T-cell (primary cell): ENCODE measurements at regions not wholly inside any gene's neighbourhood (a gene's known extent, or its start where the extent isn't known, plus 50 kb on each side); places are given as distances from the start of the nearest gene placed in this dataset.

Experiments
- ATAC-seq, 4 experiments: fragments of 200-7000 bp in 3 of 4; fragments of 150-1000 bp in 1 of 4; cut with Tn5 transposase; replicated peaks in 1 of 4; 1 replicate in 3 of 4; 2 replicates in 1 of 4; pipeline ENCODE4 v1.10.0; 2021; ENCODE audit warnings: moderate library complexity in 3 of 4, mild to moderate bottlenecking in 2 of 4, moderate number of reproducible peaks in 1 of 4
- CTCF ChIA-PET, 2 donors: fragments of 300-600 bp; sonication (Branson Sonifier 250); formaldehyde crosslinking; loops; one replicate each; lab custom pipeline; 2022; ENCODE audit warnings: antibody characterized with exemption in 2 of 2; lab: Charles Lee
- POLR2A ChIA-PET, 2 donors: fragments of 300-600 bp; sonication (Branson Sonifier 250); formaldehyde crosslinking; loops; one replicate each; lab custom pipeline; 2022; ENCODE audit warnings: antibody characterized with exemption in 2 of 2; lab: Charles Lee
- DNase-seq, 35 experiments: peaks; one replicate each; pipeline versions ENCODE4 v3.0.0 to v3.0.0-alpha.2; 2013 to 2023
- H3K27ac ChIP-seq: one replicate; pipeline ENCODE4 v1.5.1; 2013; ENCODE audit warnings: low read length
- H3K27me3 ChIP-seq, 2 experiments: replicated peaks in 1 of 2; 1 replicate in 1 of 2; 2 replicates in 1 of 2; pipeline versions ENCODE4 v1.6.1 to v1.7.0; 2013; ENCODE audit warnings: low read length in 1 of 2, mixed read lengths in 1 of 2; ENCODE audit not compliant: control insufficient read depth in 2 of 2, insufficient read depth in 2 of 2; ENCODE audit errors: extremely low read depth in 1 of 2
- H3K36me3 ChIP-seq, 2 donors: 1 replicate in 1 of 2; 2 replicates in 1 of 2; pipeline versions ENCODE4 v1.6.1 to v1.7.0; 2013; ENCODE audit warnings: low read length in 1 of 2; ENCODE audit not compliant: control insufficient read depth in 2 of 2, insufficient read depth in 1 of 2; ENCODE audit errors: extremely low read depth in 1 of 2
- H3K4me1 ChIP-seq, 2 experiments: 1 replicate in 1 of 2; 2 replicates in 1 of 2; pipeline versions ENCODE4 v1.6.1 to v1.7.0; 2013; ENCODE audit warnings: low read length in 2 of 2, mixed read lengths in 1 of 2; ENCODE audit not compliant: insufficient read depth in 2 of 2, control insufficient read depth in 1 of 2; ENCODE audit errors: extremely low read depth in 1 of 2
- H3K4me3 ChIP-seq, 2 donors: 1 replicate in 1 of 2; 2 replicates in 1 of 2; pipeline versions ENCODE4 v1.5.1 to v1.7.0; 2013; ENCODE audit warnings: mild to moderate bottlenecking in 2 of 2, low read length in 1 of 2, moderate library complexity in 1 of 2; ENCODE audit not compliant: control insufficient read depth in 1 of 2; ENCODE audit errors: extremely low read depth in 1 of 2
- H3K9me3 ChIP-seq: 2 replicates; pipeline ENCODE4 v1.7.0; 2013
- H3K27ac Mint-ChIP-seq, 2 donors: one replicate each; pipeline ENCODE4 v1.8.0; 2020 to 2021; ENCODE audit warnings: mild to moderate bottlenecking in 2 of 2, mixed read lengths in 2 of 2
- H3K27me3 Mint-ChIP-seq, 2 donors: one replicate each; pipeline ENCODE4 v1.8.0; 2021 to 2022; ENCODE audit warnings: mixed read lengths in 2 of 2
- H3K36me3 Mint-ChIP-seq: one replicate; pipeline ENCODE4 v1.8.0; 2021; ENCODE audit warnings: mixed read lengths
- H3K4me1 Mint-ChIP-seq, 3 donors: one replicate each; pipeline ENCODE4 v1.8.0; 2020 to 2022; ENCODE audit warnings: mixed read lengths in 3 of 3, mild to moderate bottlenecking in 1 of 3
- H3K4me3 Mint-ChIP-seq, 3 donors: one replicate each; pipeline ENCODE4 v1.8.0; 2020 to 2022; ENCODE audit warnings: mild to moderate bottlenecking in 3 of 3, mixed read lengths in 3 of 3, moderate library complexity in 3 of 3
- H3K9me3 Mint-ChIP-seq, 3 donors: one replicate each; pipeline ENCODE4 v1.8.0; 2020 to 2022; ENCODE audit warnings: mixed read lengths in 3 of 3
- WGBS: methylation state at CpG from one replicate; pipeline ENCODE4 v1.1.5; 2013; ENCODE audit warnings: missing lambda C conversion rate; ENCODE audit not compliant: insufficient coverage; 5-methylcytosine and 5-hydroxymethylcytosine counted together

- CTCF ChIA-PET = no interaction called here
- H3K9me3 ChIP-seq = no peaks in the 10 kb centered on the region
- H3K27me3 ChIP-seq = peaks cover 0 to 6% of the 10 kb centered on the region in 2 experiments
- no peak for DNase-seq
- no peak overlapping the region for H3K27ac ChIP-seq
- WGBS = 88% methylated on average over 4 of the region's 8 CpGs
- Mint-ChIP-seq H3K9me3 (no peaks in the 10 kb centered on the region), H3K27me3 (no peaks in the 10 kb centered on the region), H3K36me3 (no peaks in the 10 kb centered on the region), H3K4me1 (peaks cover 0 to 4% (median 2%) of the 10 kb centered on the region in 3 donors), H3K4me3 (no peak overlapping the region), H3K27ac (no peak overlapping the region)
- POLR2A ChIA-PET = no interaction called here
- H3K4me3 ChIP-seq = no peak overlapping the region
- no peak for ATAC-seq
- peaks cover 4 to 7% of the 10 kb centered on the region in 2 experiments for H3K4me1 ChIP-seq
- no peaks in the 10 kb centered on the region for H3K36me3 ChIP-seq
Measured at GRCh38 chr9:129399634-129399990, 221.3 kb downstream of the C9orf50 start.

- ATAC-seq (no peak), DNase-seq (no peak)
- Histone ChIP-seq H3K9me3 (no peaks in the 10 kb centered on the region), H3K36me3 (no peaks in the 10 kb centered on the region), H3K27ac (no peak overlapping the region), H3K27me3 (peaks cover 0 to 6% of the 10 kb centered on the region in 2 experiments), H3K4me3 (no peak overlapping the region), H3K4me1 (peaks cover 4 to 7% of the 10 kb centered on the region in 2 experiments)
- no peak overlapping the region for H3K4me3 Mint-ChIP-seq
- peaks cover 0 to 4% (median 2%) of the 10 kb centered on the region in 3 donors for H3K4me1 Mint-ChIP-seq
- H3K36me3 Mint-ChIP-seq = no peaks in the 10 kb centered on the region
- ChIA-PET POLR2A (no interaction called here), CTCF (no interaction called here)
- H3K27ac Mint-ChIP-seq = no peak overlapping the region
- WGBS = 82% methylated on average over 17 of the region's 21 CpGs
- no peaks in the 10 kb centered on the region for H3K9me3 Mint-ChIP-seq
- H3K27me3 Mint-ChIP-seq = no peaks in the 10 kb centered on the region
Measured at GRCh38 chr9:129398961-129399633, 221.0 kb upstream of the IER5L start.

GRCh38 chr9:129398101-129398960 is 220.3 kb upstream of the IER5L start:
- Histone ChIP-seq H3K27me3 (peaks cover 0 to 6% of the 10 kb centered on the region in 2 experiments), H3K4me3 (no peak overlapping the region), H3K36me3 (no peaks in the 10 kb centered on the region), H3K4me1 (peaks cover 4 to 7% of the 10 kb centered on the region in 2 experiments), H3K9me3 (no peaks in the 10 kb centered on the region), H3K27ac (no peak overlapping the region)
- Mint-ChIP-seq H3K36me3 (no peaks in the 10 kb centered on the region), H3K27me3 (no peaks in the 10 kb centered on the region), H3K9me3 (no peaks in the 10 kb centered on the region), H3K4me3 (no peak overlapping the region), H3K4me1 (peaks cover 0 to 4% (median 2%) of the 10 kb centered on the region in 3 donors), H3K27ac (no peak overlapping the region)
- DNase-seq = no peak
- CTCF ChIA-PET = no interaction called here
- no peak for ATAC-seq
- WGBS = 80% methylated on average over 20 of the region's 20 CpGs
- POLR2A ChIA-PET = no interaction called here

GRCh38 chr9:129397335-129397734 is 219.3 kb upstream of the IER5L start:
- no peaks in the 10 kb centered on the region for H3K27me3 Mint-ChIP-seq
- peaks cover 2% of the 10 kb centered on the region in 2 experiments for H3K4me1 ChIP-seq
- H3K4me3 ChIP-seq = no peak overlapping the region
- no peak overlapping the region for H3K4me3 Mint-ChIP-seq
- ChIA-PET POLR2A (no interaction called here), CTCF (interaction anchor here in 1 of 2 donors (0.6 kb wide), 1 partner anchor 11 kb away, joined by 4 read pairs; no protein-coding TSS in a partner anchor)
- WGBS = 89% methylated on average over 5 of the region's 6 CpGs
- H3K4me1 Mint-ChIP-seq = no peaks in the 10 kb centered on the region
- no peak overlapping the region for H3K27ac Mint-ChIP-seq
- H3K36me3 Mint-ChIP-seq = no peaks in the 10 kb centered on the region
- ATAC-seq (no peak), DNase-seq (no peak)
- H3K27ac ChIP-seq = no peak overlapping the region
- no peaks in the 10 kb centered on the region for H3K9me3 Mint-ChIP-seq
- H3K27me3 ChIP-seq = peaks cover 0 to 6% of the 10 kb centered on the region in 2 experiments
- H3K36me3 ChIP-seq = no peaks in the 10 kb centered on the region
- no peaks in the 10 kb centered on the region for H3K9me3 ChIP-seq

GRCh38 chr9:129396365-129396708 is 218.3 kb upstream of the IER5L start:
- Histone ChIP-seq H3K36me3 (no peaks in the 10 kb centered on the region), H3K27ac (no peak overlapping the region), H3K27me3 (peaks cover 0 to 6% of the 10 kb centered on the region in 2 experiments), H3K4me3 (no peak overlapping the region), H3K9me3 (no peaks in the 10 kb centered on the region), H3K4me1 (no peaks in the 10 kb centered on the region)
- ChIA-PET CTCF (no interaction called here), POLR2A (no interaction called here)
- no peaks in the 10 kb centered on the region for H3K36me3 Mint-ChIP-seq
- 78% methylated on average over 1 of the region's 1 CpG for WGBS
- DNase-seq = no peak
- no peaks in the 10 kb centered on the region for H3K9me3 Mint-ChIP-seq
- no peak overlapping the region for H3K27ac Mint-ChIP-seq
- no peak overlapping the region for H3K4me3 Mint-ChIP-seq
- no peak for ATAC-seq
- H3K4me1 Mint-ChIP-seq = no peaks in the 10 kb centered on the region
- H3K27me3 Mint-ChIP-seq = no peaks in the 10 kb centered on the region

GRCh38 chr9:129395633-129396364 is 217.7 kb upstream of the IER5L start:
- H3K27me3 ChIP-seq = peaks cover 0 to 6% of the 10 kb centered on the region in 2 experiments
- ATAC-seq (no peak), DNase-seq (no peak)
- no peaks in the 10 kb centered on the region for H3K4me1 ChIP-seq
- H3K4me3 ChIP-seq = no peak overlapping the region
- no peaks in the 10 kb centered on the region for H3K4me1 Mint-ChIP-seq
- H3K36me3 Mint-ChIP-seq = no peaks in the 10 kb centered on the region
- no peaks in the 10 kb centered on the region for H3K9me3 Mint-ChIP-seq
- CTCF ChIA-PET = no interaction called here
- WGBS = 58% methylated on average over 3 of the region's 3 CpGs
- no peak overlapping the region for H3K27ac Mint-ChIP-seq
- POLR2A ChIA-PET = no interaction called here
- H3K27me3 Mint-ChIP-seq = no peaks in the 10 kb centered on the region
- H3K27ac ChIP-seq = no peak overlapping the region
- no peak overlapping the region for H3K4me3 Mint-ChIP-seq
- H3K36me3 ChIP-seq = no peaks in the 10 kb centered on the region
- H3K9me3 ChIP-seq = no peaks in the 10 kb centered on the region
